CD4-positive, CD25-positive, alpha-beta regulatory T cell (primary cell): ENCODE measurements at regions not wholly inside any gene's neighbourhood (a gene's known extent, or its start where the extent isn't known, plus 50 kb on each side); places are given as distances from the start of the nearest gene placed in this dataset.
"Not testable (repeated sequence)": the region's sequence is repeated elsewhere in the genome, so short reads cannot be mapped to it uniquely, and the experiment has no call there.

Experiments
- ATAC-seq, 2 donors: fragments of 150-1000 bp; cut with Tn5 transposase; one replicate each; pipeline ENCODE4 v1.10.0; 2021; ENCODE audit warnings: low read depth in 2 of 2, moderate number of reproducible peaks in 2 of 2, moderate library complexity in 1 of 2
- DNase-seq, 3 donors: peaks; one replicate each; pipeline versions ENCODE4 v3.0.0 to v3.0.0-alpha.2; 2012 to 2022; ENCODE audit warnings: mixed read lengths in 1 of 3
- H3K27ac ChIP-seq: one replicate; pipeline ENCODE4 v1.7.0; 2013; ENCODE audit warnings: mild to moderate bottlenecking, low read length; ENCODE audit not compliant: insufficient read depth, poor library complexity, severe bottlenecking
- H3K27me3 ChIP-seq: one replicate; pipeline ENCODE4 v1.7.0; 2013; ENCODE audit warnings: low read length; ENCODE audit not compliant: control insufficient read depth, insufficient read depth
- H3K36me3 ChIP-seq: one replicate; pipeline ENCODE4 v1.7.0; 2013; ENCODE audit warnings: mild to moderate bottlenecking, low read length, moderate library complexity; ENCODE audit not compliant: control insufficient read depth, insufficient read depth
- H3K4me1 ChIP-seq: 2 replicates; pipeline ENCODE4 v1.7.0; 2013; ENCODE audit warnings: mild to moderate bottlenecking, low read length; ENCODE audit not compliant: insufficient read depth, control insufficient read depth, poor library complexity, severe bottlenecking
- H3K4me3 ChIP-seq: one replicate; pipeline ENCODE4 v1.7.0; 2013; ENCODE audit warnings: low read depth, mild to moderate bottlenecking, low read length, moderate library complexity
- H3K9me3 ChIP-seq, 2 experiments: 1 replicate in 1 of 2; 2 replicates in 1 of 2; pipeline ENCODE4 v1.7.0; 2013; ENCODE audit warnings: low read length in 2 of 2, mild to moderate bottlenecking in 1 of 2, moderate library complexity in 1 of 2; ENCODE audit not compliant: control insufficient read depth in 2 of 2
- H3K27ac Mint-ChIP-seq, 3 donors: one replicate each; pipeline ENCODE4 v1.8.0; 2020 to 2022; ENCODE audit warnings: mild to moderate bottlenecking in 3 of 3, mixed read lengths in 3 of 3, moderate library complexity in 2 of 3
- H3K27me3 Mint-ChIP-seq: one replicate; pipeline ENCODE4 v1.8.0; 2022; ENCODE audit warnings: mild to moderate bottlenecking, mixed read lengths
- H3K36me3 Mint-ChIP-seq: one replicate; pipeline ENCODE4 v1.8.0; 2020; ENCODE audit warnings: mixed read lengths
- H3K4me1 Mint-ChIP-seq, 4 donors: one replicate each; pipeline ENCODE4 v1.8.0; 2020 to 2022; ENCODE audit warnings: mixed read lengths in 4 of 4, mild to moderate bottlenecking in 1 of 4
- H3K4me3 Mint-ChIP-seq, 4 donors: one replicate each; pipeline ENCODE4 v1.8.0; 2020 to 2022; ENCODE audit warnings: mild to moderate bottlenecking in 4 of 4, mixed read lengths in 4 of 4, moderate library complexity in 3 of 4
- H3K9me3 Mint-ChIP-seq, 7 donors: one replicate each; pipeline ENCODE4 v1.8.0; 2020 to 2022; ENCODE audit warnings: mixed read lengths in 7 of 7, mild to moderate bottlenecking in 3 of 7, moderate library complexity in 2 of 7

- not testable (repeated sequence) for H3K27me3 ChIP-seq, H3K27ac Mint-ChIP-seq, DNase-seq, H3K4me1 ChIP-seq, H3K4me3 ChIP-seq, H3K4me1 Mint-ChIP-seq, H3K27ac ChIP-seq, H3K9me3 ChIP-seq, H3K36me3 Mint-ChIP-seq, H3K4me3 Mint-ChIP-seq, H3K36me3 ChIP-seq, ATAC-seq, H3K27me3 Mint-ChIP-seq
- H3K9me3 Mint-ChIP-seq = peaks cover 0 to 16% (median 6%) of the 10 kb centered on the region in 7 donors
These were observed 132.8 kb downstream of the RSL24D1 start for GRCh38 chr15:55063970-55064369.

- Mint-ChIP-seq H3K4me1 (no peaks in the 10 kb centered on the region), H3K4me3 (no peak overlapping the region), H3K36me3 (no peaks in the 10 kb centered on the region), H3K9me3 (peaks cover 0 to 16% (median 5%) of the 10 kb centered on the region in 7 donors), H3K27ac (no peak overlapping the region), H3K27me3 (peaks cover 5% of the 10 kb centered on the region)
- Histone ChIP-seq H3K27ac (no peak overlapping the region), H3K9me3 (peaks cover 0 to 3% of the 10 kb centered on the region in 2 experiments), H3K4me3 (no peak overlapping the region), H3K4me1 (no peaks in the 10 kb centered on the region), H3K36me3 (no peaks in the 10 kb centered on the region), H3K27me3 (no peaks in the 10 kb centered on the region)
- DNase-seq (no peak), ATAC-seq (no peak)
These were observed 135.9 kb downstream of the RSL24D1 start for GRCh38 chr15:55060836-55061235.

GRCh38 chr15:55056500-55056899 lies 140.2 kb downstream of the RSL24D1 start:
- H3K27ac ChIP-seq = no peak overlapping the region
- H3K4me3 ChIP-seq = no peak overlapping the region
- H3K4me3 Mint-ChIP-seq = no peak overlapping the region
- no peak overlapping the region for H3K27ac Mint-ChIP-seq
- peaks cover 0 to 3% (median 0%) of the 10 kb centered on the region in 7 donors for H3K9me3 Mint-ChIP-seq
- H3K36me3 Mint-ChIP-seq = no peaks in the 10 kb centered on the region
- H3K27me3 Mint-ChIP-seq = peaks cover 5% of the 10 kb centered on the region
- no peaks in the 10 kb centered on the region for H3K9me3 ChIP-seq
- H3K4me1 ChIP-seq = no peaks in the 10 kb centered on the region
- no peaks in the 10 kb centered on the region for H3K4me1 Mint-ChIP-seq
- no peaks in the 10 kb centered on the region for H3K36me3 ChIP-seq
- H3K27me3 ChIP-seq = no peaks in the 10 kb centered on the region
- DNase-seq (no peak), ATAC-seq (no peak)

- Histone ChIP-seq H3K4me1 (no peaks in the 10 kb centered on the region), H3K27ac (no peak overlapping the region), H3K36me3 (no peaks in the 10 kb centered on the region), H3K4me3 (no peak overlapping the region), H3K9me3 (no peaks in the 10 kb centered on the region), H3K27me3 (peaks cover 4% of the 10 kb centered on the region)
- Mint-ChIP-seq H3K9me3 (peaks cover 0 to 5% (median 0%) of the 10 kb centered on the region in 7 donors), H3K27me3 (peaks cover 21% of the 10 kb centered on the region), H3K27ac (no peak overlapping the region), H3K4me3 (no peak overlapping the region), H3K4me1 (no peaks in the 10 kb centered on the region), H3K36me3 (no peaks in the 10 kb centered on the region)
- ATAC-seq = no peak
- DNase-seq = no peak
These were observed 152.6 kb downstream of the RSL24D1 start for GRCh38 chr15:55044162-55044561.

GRCh38 chr15:55037071-55037470 lies 159.7 kb downstream of the RSL24D1 start:
- Histone ChIP-seq H3K27ac (no peak overlapping the region), H3K4me3 (no peak overlapping the region), H3K4me1 (no peaks in the 10 kb centered on the region), H3K36me3 (no peaks in the 10 kb centered on the region), H3K9me3 (no peaks in the 10 kb centered on the region), H3K27me3 (no peaks in the 10 kb centered on the region)
- Mint-ChIP-seq H3K4me1 (no peaks in the 10 kb centered on the region), H3K27me3 (peaks cover 3% of the 10 kb centered on the region), H3K27ac (no peak overlapping the region), H3K36me3 (no peaks in the 10 kb centered on the region), H3K9me3 (peaks cover 0 to 2% (median 0%) of the 10 kb centered on the region in 7 donors), H3K4me3 (no peak overlapping the region)
- DNase-seq (no peak), ATAC-seq (no peak)

GRCh38 chr15:55035749-55036148 lies 161.0 kb downstream of the RSL24D1 start:
- no peak overlapping the region for H3K4me3 Mint-ChIP-seq
- H3K4me1 Mint-ChIP-seq = no peaks in the 10 kb centered on the region

GRCh38 chr15:55033574-55033973 lies 163.2 kb downstream of the RSL24D1 start:
- H3K27ac Mint-ChIP-seq = no peak overlapping the region

More at GRCh38 chr15:55035749-55036148, 161.0 kb downstream of the RSL24D1 start:
- no peak for ATAC-seq
- Histone ChIP-seq H3K4me3 (no peak overlapping the region), H3K4me1 (no peaks in the 10 kb centered on the region), H3K27me3 (no peaks in the 10 kb centered on the region), H3K9me3 (no peaks in the 10 kb centered on the region), H3K27ac (no peak overlapping the region), H3K36me3 (no peaks in the 10 kb centered on the region)
- Mint-ChIP-seq H3K36me3 (no peaks in the 10 kb centered on the region), H3K9me3 (peaks cover 0 to 2% (median 0%) of the 10 kb centered on the region in 7 donors), H3K27ac (no peak overlapping the region), H3K27me3 (no peaks in the 10 kb centered on the region)
- DNase-seq = peak in 1 of 3 donors; percentile 1

GRCh38 chr15:55031727-55032126 lies 165.0 kb downstream of the RSL24D1 start:
- ATAC-seq (no peak), DNase-seq (no peak)
- Histone ChIP-seq H3K4me3 (no peak overlapping the region), H3K4me1 (no peaks in the 10 kb centered on the region), H3K27ac (no peak overlapping the region), H3K27me3 (no peaks in the 10 kb centered on the region), H3K9me3 (no peaks in the 10 kb centered on the region), H3K36me3 (no peaks in the 10 kb centered on the region)
- Mint-ChIP-seq H3K4me1 (no peaks in the 10 kb centered on the region), H3K9me3 (peaks cover 0 to 5% (median 0%) of the 10 kb centered on the region in 7 donors), H3K4me3 (no peak overlapping the region), H3K36me3 (no peaks in the 10 kb centered on the region), H3K27ac (no peak overlapping the region), H3K27me3 (no peaks in the 10 kb centered on the region)

More at GRCh38 chr15:55033574-55033973, 163.2 kb downstream of the RSL24D1 start:
- Histone ChIP-seq H3K36me3 (no peaks in the 10 kb centered on the region), H3K27me3 (no peaks in the 10 kb centered on the region), H3K4me1 (no peaks in the 10 kb centered on the region), H3K27ac (no peak overlapping the region), H3K4me3 (no peak overlapping the region), H3K9me3 (no peaks in the 10 kb centered on the region)
- no peak for DNase-seq
- no peaks in the 10 kb centered on the region for H3K27me3 Mint-ChIP-seq
- H3K36me3 Mint-ChIP-seq = no peaks in the 10 kb centered on the region
- ATAC-seq = no peak
- no peak overlapping the region for H3K4me3 Mint-ChIP-seq
- H3K4me1 Mint-ChIP-seq = no peaks in the 10 kb centered on the region
- peaks cover 0 to 2% (median 0%) of the 10 kb centered on the region in 7 donors for H3K9me3 Mint-ChIP-seq
